ENCODE measurements at regions not wholly inside any gene's neighbourhood (a gene's known extent, or its start where the extent isn't known, plus 50 kb on each side); places are given as distances from the start of the nearest gene placed in this dataset.

- H3K18ac ChIP-seq (ENCODE audit: insufficient read length, low read depth, low read length): no peak overlapping the region
- no peak overlapping the region for H2AFZ ChIP-seq (ENCODE audit: low read length)
- H4K5ac ChIP-seq (ENCODE audit: insufficient read length, low read depth, low read length): no peak overlapping the region
- no peak overlapping the region for H2BK15ac ChIP-seq (ENCODE audit: low read depth, low read length)
- Mint-ChIP-seq H3K9me3 (no peaks in the 10 kb centered on the region), H3K36me3 (ENCODE audit: insufficient read depth in 1 of 3, low read depth in 3 of 3) (no peaks in the 10 kb centered on the region), H3K27ac (no peak overlapping the region), H3K4me3 (no peak overlapping the region), H3K27me3 (ENCODE audit: low read depth) (peaks cover 4% of the 10 kb centered on the region), H3K4me1 (peaks cover 9 to 15% of the 10 kb centered on the region in 2 experiments)
- H3K4me2 ChIP-seq (ENCODE audit: insufficient read depth, insufficient read length, low read length): no peak overlapping the region
- H3K27me3 ChIP-seq (ENCODE audit: insufficient read depth, low read length): no peaks in the 10 kb centered on the region
- no peak overlapping the region for H4K8ac ChIP-seq (replicated peaks; ENCODE audit: insufficient read length, low read depth, low read length)
- no peaks in the 10 kb centered on the region for H3K4me1 ChIP-seq (ENCODE audit: insufficient read depth, low read length)
- no peak overlapping the region for H3K14ac ChIP-seq (ENCODE audit: insufficient read depth, low read length)
- no peaks in the 10 kb centered on the region for H3K23me2 ChIP-seq (ENCODE audit: insufficient read length, low read depth, low read length, poor library complexity, severe bottlenecking)
- H4K20me1 ChIP-seq (ENCODE audit: control insufficient read depth, insufficient read depth, insufficient read length): no peaks in the 10 kb centered on the region
- no peak overlapping the region for H4K91ac ChIP-seq (ENCODE audit: insufficient read length, low read depth, low read length)
- no peak overlapping the region for H3K27ac ChIP-seq (ENCODE audit: insufficient read length, low read depth, low read length)
- no peak for TF ChIP-seq CTCF (conservative IDR thresholded peaks at IDR 0.05)
- no CpG with 5 or more reads among the region's 1 CpG for WGBS (ENCODE audit: extremely low coverage, insufficient read length, low lambda C conversion rate)
- no peak overlapping the region for H3T11ph ChIP-seq (ENCODE audit: low read length)
- no peaks in the 10 kb centered on the region for H3K79me1 ChIP-seq (ENCODE audit: insufficient read depth, low read depth, low read length, poor library complexity, severe bottlenecking)
- H2BK5ac ChIP-seq (ENCODE audit: insufficient read length, low read length): no peak overlapping the region
- H3K56ac ChIP-seq (ENCODE audit: insufficient read length, low read depth, low read length): no peak overlapping the region
- no peak overlapping the region for H2BK20ac ChIP-seq (ENCODE audit: low read depth, low read length, poor library complexity, severe bottlenecking)
- H2AK5ac ChIP-seq (ENCODE audit: insufficient read length, low read length): no peak overlapping the region
- no peak for DNase-seq
- no peaks in the 10 kb centered on the region for H3K9me3 ChIP-seq (ENCODE audit: control insufficient read depth, low read depth, low read length)
- no peak overlapping the region for H2BK120ac ChIP-seq (ENCODE audit: low read depth, low read length, poor library complexity, severe bottlenecking)
- H3K4ac ChIP-seq (ENCODE audit: low read depth, low read length): no peak overlapping the region
- no peak overlapping the region for H2BK12ac ChIP-seq (ENCODE audit: insufficient read length, low read depth, low read length)
- H3K9ac ChIP-seq (ENCODE audit: extremely low read depth, insufficient read length, low read length): no peak overlapping the region
- no peak overlapping the region for H3K23ac ChIP-seq (ENCODE audit: insufficient read length, low read depth, low read length)
- no peaks in the 10 kb centered on the region for H3K79me2 ChIP-seq (ENCODE audit: insufficient read depth, low read length)
These were observed 405.7 kb upstream of the RORA start for GRCh38 chr15:61634837-61635236.
